ENCODE measurements at regions not wholly inside any gene's neighbourhood (a gene's known extent, or its start where the extent isn't known, plus 50 kb on each side); places are given as distances from the start of the nearest gene placed in this dataset.

- no peak for DNase-seq
- no peak for TF ChIP-seq CTCF (IDR thresholded peaks at IDR 0.05; ENCODE audit: borderline replicate concordance)
- H3K36me3 ChIP-seq: no peaks in the 10 kb centered on the region
- no peaks in the 10 kb centered on the region for H3K4me1 ChIP-seq
- no peak overlapping the region for H3K4me3 ChIP-seq
- H3K9me3 ChIP-seq (replicated peaks): no peaks in the 10 kb centered on the region
- intact Hi-C loops (cut with micrococcal nuclease): no loop called here
- no peaks in the 10 kb centered on the region for H3K27me3 ChIP-seq (ENCODE audit: low read depth)
- no peak overlapping the region for H3K27ac ChIP-seq (replicated peaks)
These were observed 121.0 kb upstream of the ARSJ start for GRCh38 chr4:114100288-114101031.

- Histone ChIP-seq H3K27ac (replicated peaks) (no peak overlapping the region), H3K4me1 (no peaks in the 10 kb centered on the region), H3K4me3 (no peak overlapping the region), H3K27me3 (ENCODE audit: low read depth) (no peaks in the 10 kb centered on the region), H3K36me3 (no peaks in the 10 kb centered on the region), H3K9me3 (replicated peaks) (no peaks in the 10 kb centered on the region)
- TF ChIP-seq CTCF (IDR thresholded peaks at IDR 0.05; ENCODE audit: borderline replicate concordance): no peak
- intact Hi-C loops (cut with micrococcal nuclease): no loop called here
- no peak for DNase-seq
These were observed 124.5 kb upstream of the ARSJ start for GRCh38 chr4:114103908-114104307.

GRCh38 chr4:114108869-114109268 is 129.4 kb upstream of the ARSJ start:
- no peak for TF ChIP-seq CTCF (IDR thresholded peaks at IDR 0.05; ENCODE audit: borderline replicate concordance)
- no peak for DNase-seq
- intact Hi-C loops (cut with micrococcal nuclease): no loop called here

GRCh38 chr4:114109776-114110175 is 130.3 kb upstream of the ARSJ start:
- intact Hi-C loops (cut with micrococcal nuclease): no loop called here
- DNase-seq: no peak
- H3K4me1 ChIP-seq: no peaks in the 10 kb centered on the region
- no peak overlapping the region for H3K4me3 ChIP-seq
- no peak overlapping the region for H3K27ac ChIP-seq (replicated peaks)
- no peaks in the 10 kb centered on the region for H3K36me3 ChIP-seq
- no peaks in the 10 kb centered on the region for H3K9me3 ChIP-seq (replicated peaks)
- TF ChIP-seq CTCF (IDR thresholded peaks at IDR 0.05; ENCODE audit: borderline replicate concordance): no peak
- no peaks in the 10 kb centered on the region for H3K27me3 ChIP-seq (ENCODE audit: low read depth)

More at GRCh38 chr4:114108869-114109268, 129.4 kb upstream of the ARSJ start:
- H3K27me3 ChIP-seq (ENCODE audit: low read depth): no peaks in the 10 kb centered on the region
- H3K27ac ChIP-seq (replicated peaks): no peak overlapping the region
- H3K4me3 ChIP-seq: no peak overlapping the region
- no peaks in the 10 kb centered on the region for H3K9me3 ChIP-seq (replicated peaks)
- no peaks in the 10 kb centered on the region for H3K4me1 ChIP-seq
- H3K36me3 ChIP-seq: no peaks in the 10 kb centered on the region

GRCh38 chr4:114115526-114115925 is 136.1 kb upstream of the ARSJ start:
- H3K27ac ChIP-seq (replicated peaks): no peak overlapping the region
- H3K4me1 ChIP-seq: no peaks in the 10 kb centered on the region
- no peaks in the 10 kb centered on the region for H3K36me3 ChIP-seq
- no peak for TF ChIP-seq CTCF (IDR thresholded peaks at IDR 0.05; ENCODE audit: borderline replicate concordance)
- H3K4me3 ChIP-seq: no peak overlapping the region
- DNase-seq: no peak
- no peaks in the 10 kb centered on the region for H3K27me3 ChIP-seq (ENCODE audit: low read depth)
- no peaks in the 10 kb centered on the region for H3K9me3 ChIP-seq (replicated peaks)
- intact Hi-C loops (cut with micrococcal nuclease): no loop called here
